ENCODE measurements at regions not wholly inside any gene's neighbourhood (a gene's known extent, or its start where the extent isn't known, plus 50 kb on each side); places are given as distances from the start of the nearest gene placed in this dataset.

- TF ChIP-seq POLR2AphosphoS5 (IDR thresholded peaks at IDR 0.05; ENCODE audit: low read depth, low read length) (no peak), TAF1 (IDR thresholded peaks at IDR 0.05; ENCODE audit: borderline replicate concordance, low read depth, low read length) (no peak)
Observed at GRCh38 chr15:46856839-46857502, 860.3 kb upstream of the SEMA6D start.

All from GM12892 (cell line).